ENCODE measurements at regions not wholly inside any gene's neighbourhood (a gene's known extent, or its start where the extent isn't known, plus 50 kb on each side); places are given as distances from the start of the nearest gene placed in this dataset.

- no peaks in the 10 kb centered on the region for H3K9me3 ChIP-seq (ENCODE audit: control insufficient read depth in 1 of 2, insufficient read depth in 1 of 2, low read depth in 1 of 2, low read length in 2 of 2)
- DNase-seq (ENCODE audit: low read depth, low spot score) (no peak), ATAC-seq (no peak)
- H3K36me3 ChIP-seq (ENCODE audit: control insufficient read depth in 1 of 2, insufficient read depth in 2 of 2, low read length in 2 of 2): no peaks in the 10 kb centered on the region
- no peak for TF ChIP-seq SP1 (IDR thresholded peaks at IDR 0.05; ENCODE audit: low read depth)
- TF ChIP-seq TCF7L2 (IDR thresholded peaks at IDR 0.05; ENCODE audit: borderline replicate concordance, extremely low read depth, insufficient read depth, insufficient read length): no peak
- no peak for TF ChIP-seq ZFX (IDR thresholded peaks at IDR 0.05)
- TF ChIP-seq EZH2 (IDR thresholded peaks at IDR 0.05): no peak
- TF ChIP-seq JUND (IDR thresholded peaks at IDR 0.05): no peak
- TF ChIP-seq YY1 (IDR thresholded peaks at IDR 0.05; ENCODE audit: extremely low read depth, insufficient replicate concordance, low read depth, low read length): no peak
- TF ChIP-seq REST (IDR thresholded peaks at IDR 0.05; ENCODE audit: low read depth): no peak
- TF ChIP-seq EZH2phosphoT487 (IDR thresholded peaks at IDR 0.05; ENCODE audit: borderline replicate concordance): no peak
- no peaks in the 10 kb centered on the region for H3K79me2 ChIP-seq (ENCODE audit: insufficient read depth, low read length)
- H3K4me2 ChIP-seq (ENCODE audit: low read length): no peak overlapping the region
- H4K20me1 ChIP-seq (ENCODE audit: insufficient read depth): no peaks in the 10 kb centered on the region
- no peak overlapping the region for H3K27ac ChIP-seq (ENCODE audit: low read depth, low read length)
- intact Hi-C loops (cut with micrococcal nuclease): no loop called here
- H3K4me1 ChIP-seq (ENCODE audit: control insufficient read depth in 1 of 2, insufficient read depth in 2 of 2, low read length in 2 of 2): peaks cover 0 to 7% of the 10 kb centered on the region in 2 experiments; a peak in 1 of 4 replicates
- ChIA-PET RAD21 (ENCODE audit: low non-redundant PET in 1 of 2, low total read pairs in 2 of 2, uncharacterized antibody in 2 of 2, unreplicated experiment in 2 of 2) (no interaction called here), POLR2A (no interaction called here), CTCF (no interaction called here)
- H2AFZ ChIP-seq (ENCODE audit: low read depth, low read length, poor library complexity, severe bottlenecking): no peak overlapping the region
- no peak overlapping the region for H3K9ac ChIP-seq (ENCODE audit: low read length)
- no TSS peak for BruUV-seq (replicated peaks)
- H3K27me3 ChIP-seq (ENCODE audit: insufficient read depth, low read length): no peaks in the 10 kb centered on the region
- no peak overlapping the region for H3K4me3 ChIP-seq (replicated peaks in 1 of 2; ENCODE audit: low read depth in 1 of 2, low read length in 2 of 2)
- H3K9me2 ChIP-seq (ENCODE audit: insufficient read depth): no peaks in the 10 kb centered on the region
Measured at GRCh38 chr6:21377356-21377755, 216.2 kb upstream of the SOX4 start.

All from HCT116 (cell line).